Transverse colon (tissue), 4 donors: ENCODE measurements at regions not wholly inside any gene's neighbourhood (a gene's known extent, or its start where the extent isn't known, plus 50 kb on each side); places are given as distances from the start of the nearest gene placed in this dataset.

Experiments
- POLR2AphosphoS5 ChIP-seq, 3 donors: sonication (generic); formaldehyde crosslinking; IDR thresholded peaks; one replicate each; pipeline ENCODE4 v1.6.1; 2016; ENCODE audit warnings: antibody characterized with exemption in 3 of 3
- TF ChIP-seq, protein P1 (sequence below), 5 experiments: fragments of 200-600 bp in 3 of 5; fragments of 450-650 bp in 2 of 5; sonication (generic) in 3 of 5; IDR thresholded peaks; 1 replicate in 2 of 5; 2 replicates in 3 of 5; pipeline ENCODE4 v1.5.1; 2016 to 2017; ENCODE audit warnings: antibody characterized with exemption in 5 of 5, inconsistent platforms in 3 of 5, mild to moderate bottlenecking in 2 of 5, moderate library complexity in 1 of 5

- TF ChIP-seq, protein P1, sequence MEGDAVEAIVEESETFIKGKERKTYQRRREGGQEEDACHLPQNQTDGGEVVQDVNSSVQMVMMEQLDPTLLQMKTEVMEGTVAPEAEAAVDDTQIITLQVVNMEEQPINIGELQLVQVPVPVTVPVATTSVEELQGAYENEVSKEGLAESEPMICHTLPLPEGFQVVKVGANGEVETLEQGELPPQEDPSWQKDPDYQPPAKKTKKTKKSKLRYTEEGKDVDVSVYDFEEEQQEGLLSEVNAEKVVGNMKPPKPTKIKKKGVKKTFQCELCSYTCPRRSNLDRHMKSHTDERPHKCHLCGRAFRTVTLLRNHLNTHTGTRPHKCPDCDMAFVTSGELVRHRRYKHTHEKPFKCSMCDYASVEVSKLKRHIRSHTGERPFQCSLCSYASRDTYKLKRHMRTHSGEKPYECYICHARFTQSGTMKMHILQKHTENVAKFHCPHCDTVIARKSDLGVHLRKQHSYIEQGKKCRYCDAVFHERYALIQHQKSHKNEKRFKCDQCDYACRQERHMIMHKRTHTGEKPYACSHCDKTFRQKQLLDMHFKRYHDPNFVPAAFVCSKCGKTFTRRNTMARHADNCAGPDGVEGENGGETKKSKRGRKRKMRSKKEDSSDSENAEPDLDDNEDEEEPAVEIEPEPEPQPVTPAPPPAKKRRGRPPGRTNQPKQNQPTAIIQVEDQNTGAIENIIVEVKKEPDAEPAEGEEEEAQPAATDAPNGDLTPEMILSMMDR (IDR thresholded peaks at IDR 0.05), result no peak
- TF ChIP-seq POLR2AphosphoS5 (IDR thresholded peaks at IDR 0.05), result no peak
These were observed 1075.6 kb upstream of the GJE1 start for GRCh38 chr6:141056945-141057625.
